Right forelimb (tissue), 1 donor: ENCODE measurements at regions not wholly inside any gene's neighbourhood (a gene's known extent, or its start where the extent isn't known, plus 50 kb on each side); places are given as distances from the start of the nearest gene placed in this dataset.

Experiments
- DNase-seq: peaks from one replicate; pipeline ENCODE4 v3.0.0-alpha.2; 2018

DNA sequence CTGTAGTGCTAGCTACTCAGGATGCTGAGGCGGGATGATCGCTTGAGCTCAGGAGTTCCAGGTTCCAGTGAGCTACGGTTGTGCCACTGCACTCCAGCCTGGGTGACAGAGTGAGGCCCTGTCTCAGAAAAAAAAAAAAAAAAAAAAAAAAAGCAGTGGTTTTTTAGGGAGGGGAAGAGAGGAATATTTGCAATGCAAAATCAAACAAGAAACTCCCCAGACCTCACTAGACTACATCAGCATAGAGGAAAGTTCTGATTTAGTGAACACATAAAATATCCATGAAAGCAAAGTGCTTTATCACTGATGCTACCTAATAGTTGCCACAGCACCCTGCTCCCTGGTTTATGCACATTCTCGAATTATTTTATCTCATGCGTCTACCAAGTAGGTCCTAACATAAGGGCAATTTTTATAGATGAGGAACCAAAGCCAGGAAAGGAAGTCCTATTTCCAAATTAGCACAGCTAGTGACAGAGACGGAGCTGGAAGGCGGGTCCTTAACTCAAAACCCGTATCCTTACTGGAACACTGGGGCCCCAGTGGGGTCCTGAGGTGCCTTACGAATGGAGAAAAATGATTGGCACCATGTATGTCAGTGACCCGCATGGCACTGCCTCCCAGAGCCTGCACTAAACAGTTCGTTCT, 50.7 kb upstream of the GPR157 start:
- no peak for DNase-seq

- DNase-seq: no peak
Measured at GRCh38 chr1:9180111-9180819, 51.4 kb upstream of the GPR157 start.

- peak; percentile 77 for DNase-seq
Measured at GRCh38 chr1:9181176-9181906, 52.4 kb upstream of the GPR157 start.

DNA sequence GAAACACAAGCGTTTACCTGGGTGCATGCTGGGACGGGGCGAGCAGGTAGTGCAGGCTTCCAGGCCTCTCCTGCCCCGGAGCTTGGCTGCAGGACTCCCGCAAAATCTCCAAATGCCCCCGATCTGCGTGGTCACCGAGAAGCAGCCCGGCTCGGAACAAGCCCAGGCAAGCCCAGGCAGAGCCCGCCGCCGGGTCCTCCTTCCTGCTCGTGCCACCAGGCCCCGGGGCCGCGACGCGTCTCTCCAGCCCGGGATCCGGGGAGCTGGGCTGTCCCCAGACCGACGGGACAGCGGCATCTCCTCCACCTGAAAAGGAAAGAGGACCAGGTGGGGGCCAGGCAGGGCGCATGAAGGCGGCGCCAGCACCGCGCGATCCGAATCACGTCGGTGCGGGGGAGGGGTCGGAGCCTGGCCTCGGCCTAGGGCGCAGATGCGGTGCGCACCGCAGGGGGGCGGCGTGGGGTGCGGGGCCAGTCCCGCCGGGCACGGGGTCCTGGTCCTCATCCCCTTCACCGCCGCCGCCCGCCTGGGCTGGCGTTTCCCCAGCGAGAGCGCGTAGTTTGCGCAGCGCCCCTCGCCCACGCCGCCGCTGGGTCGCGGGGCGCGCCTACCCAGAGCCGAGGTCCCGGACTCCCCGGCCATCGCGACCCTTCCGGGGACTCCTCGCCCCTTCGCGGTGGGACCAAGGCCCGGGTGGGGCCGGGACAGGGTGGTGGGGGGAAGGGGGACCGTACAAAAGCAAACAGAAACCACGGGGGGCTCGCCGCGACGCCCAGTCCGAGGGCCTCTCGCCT, 52.4 kb upstream of the H6PD start:
- DNase-seq: no peak

GRCh38 chr1:9182784-9183257, 51.8 kb upstream of the H6PD start:
- DNase-seq: no peak

GRCh38 chr1:9183441-9183840, 51.1 kb upstream of the H6PD start:
- no peak for DNase-seq

- DNase-seq: no peak
Measured at GRCh38 chr1:9183898-9184297, 50.7 kb upstream of the H6PD start.

GRCh38 chr1:9184749-9185148, 49.8 kb upstream of the H6PD start:
- DNase-seq: no peak
